ENCODE measurements at regions not wholly inside any gene's neighbourhood (a gene's known extent, or its start where the extent isn't known, plus 50 kb on each side); places are given as distances from the start of the nearest gene placed in this dataset.

- ChIA-PET SMC1A (ENCODE audit: uncharacterized antibody, unreplicated experiment) (no interaction called here), CTCF (no interaction called here), RAD21 (ENCODE audit: unreplicated experiment) (no interaction called here), POLR2A (no interaction called here)
- Histone ChIP-seq H3K4me1 (ENCODE audit: control insufficient read depth, insufficient read depth, low read length) (no peaks in the 10 kb centered on the region), H3K27ac (ENCODE audit: control insufficient read depth, insufficient read depth) (no peak overlapping the region), H3K4me2 (ENCODE audit: control insufficient read depth, insufficient read depth) (no peak overlapping the region), H3K79me2 (ENCODE audit: control insufficient read depth, insufficient read depth, low read length) (no peaks in the 10 kb centered on the region), H3K27me3 (replicated peaks in 1 of 2; ENCODE audit: control insufficient read depth in 2 of 2, insufficient read depth in 2 of 2, low read length in 1 of 2) (no peaks in the 10 kb centered on the region), H3K36me3 (ENCODE audit: control insufficient read depth in 2 of 2, insufficient read depth in 2 of 2, low read length in 1 of 2) (no peaks in the 10 kb centered on the region), H3K9me3 (replicated peaks; ENCODE audit: control insufficient read depth, insufficient read depth, low read length) (no peaks in the 10 kb centered on the region), H2AFZ (ENCODE audit: control insufficient read depth, low read depth, low read length) (no peak overlapping the region), H3K4me3 (no peak overlapping the region), H3K9ac (ENCODE audit: control insufficient read depth, insufficient read depth, low read length) (no peak overlapping the region), H4K20me1 (ENCODE audit: control insufficient read depth, insufficient read depth) (no peaks in the 10 kb centered on the region)
- FAIRE-seq (no peak), ATAC-seq (no peak), DNase-seq (ENCODE audit: low read depth, low spot score) (no peak)
- BruUV-seq (replicated peaks): no TSS peak
- no peak for TF ChIP-seq BCL11A (IDR thresholded peaks at IDR 0.05; ENCODE audit: low read depth, low read length)
- TF ChIP-seq MTA3 (IDR thresholded peaks at IDR 0.05; ENCODE audit: borderline replicate concordance, low read length): no peak
- TF ChIP-seq CHD2 (IDR thresholded peaks at IDR 0.05; ENCODE audit: borderline replicate concordance, low read depth, low read length): no peak
- TF ChIP-seq EGR1 (IDR thresholded peaks at IDR 0.05; ENCODE audit: borderline replicate concordance in 1 of 2, low read depth in 2 of 2, low read length in 2 of 2): no peak
- TF ChIP-seq SKIL (IDR thresholded peaks at IDR 0.05; ENCODE audit: low read depth, poor library complexity, severe bottlenecking): no peak
- TF ChIP-seq ZNF622 (IDR thresholded peaks at IDR 0.05): no peak
- no peak for TF ChIP-seq RAD21 (IDR thresholded peaks at IDR 0.05; ENCODE audit: insufficient read depth, low read depth, low read length)
- no peak for TF ChIP-seq NFIC (IDR thresholded peaks at IDR 0.05; ENCODE audit: low read depth, low read length)
- no peak for TF ChIP-seq LARP7 (IDR thresholded peaks at IDR 0.05)
- TF ChIP-seq ATF2 (IDR thresholded peaks at IDR 0.05; ENCODE audit: low read length): no peak
- no peak for TF ChIP-seq SMAD5 (IDR thresholded peaks at IDR 0.05; ENCODE audit: low read depth)
- no peak for TF ChIP-seq NFYA (IDR thresholded peaks at IDR 0.05; ENCODE audit: borderline replicate concordance, low read depth, low read length)
- TF ChIP-seq BCLAF1 (IDR thresholded peaks at IDR 0.05): no peak
- no peak for TF ChIP-seq ETV6 (conservative IDR thresholded peaks at IDR 0.05 in 1 of 2, IDR thresholded peaks at IDR 0.05 in 1 of 2; ENCODE audit: borderline replicate concordance in 1 of 2, low read depth in 1 of 2)
- TF ChIP-seq IKZF1 (conservative IDR thresholded peaks at IDR 0.05): no peak
- intact Hi-C loops (cut with micrococcal nuclease; ENCODE audit: unreplicated experiment) (loop anchor here (10.0 kb wide), 1 partner anchor 1673 kb away; no protein-coding TSS in a partner anchor), in situ Hi-C loops (cut with MboI) (no loop called here)
- WGBS (ENCODE audit: insufficient coverage, insufficient replicate concordance, low lambda C conversion rate, missing lambda C conversion rate): 49% methylated on average over 7 of the region's 7 CpGs
Observed at GRCh38 chr2:35347561-35347960, 1008.0 kb upstream of the CRIM1 start.

Data from GM12878 (cell line).